Endothelial cell of umbilical vein (primary cell): ENCODE measurements at regions not wholly inside any gene's neighbourhood (a gene's known extent, or its start where the extent isn't known, plus 50 kb on each side); places are given as distances from the start of the nearest gene placed in this dataset.

Experiments
- BruUV-seq: library from RNA; stranded (reverse); fragments of 400-500 nt; replicated peaks from 2 replicates; lab custom pipeline; 2021; lab: Mats Ljungman, UMichigan
- CTCF ChIA-PET: fragments of 300-600, 350-600 bp; sonication (Branson Sonifier 250); formaldehyde crosslinking; loops from one replicate; lab custom pipeline; 2021; ENCODE audit warnings: antibody characterized with exemption, inconsistent platforms; lab: Charles Lee
- POLR2A ChIA-PET: fragments of 300-600, 350-600 bp; sonication (Branson Sonifier 250); formaldehyde crosslinking; loops from one replicate; lab custom pipeline; 2021; ENCODE audit warnings: antibody characterized with exemption, inconsistent platforms; lab: Charles Lee
- DNase-seq: peaks from one replicate; pipeline ENCODE4 v3.0.0-alpha.2; 2011; ENCODE audit warnings: low read depth, low spot score
- FAIRE-seq: peaks from 2 replicates; lab custom pipeline; 2011; peaks lifted over from hg19 to GRCh38; lab: Jason Lieb, UNC
- H2AFZ ChIP-seq: 2 replicates; pipeline ENCODE4 v1.6.0; 2012; ENCODE audit warnings: low read depth, low read length, control low read depth, inconsistent platforms
- H3K27ac ChIP-seq: 2 replicates; pipeline ENCODE4 v1.5.1; 2011; ENCODE audit warnings: low read depth, mild to moderate bottlenecking, control low read depth, low read length, moderate library complexity; ENCODE audit not compliant: insufficient read depth
- H3K27me3 ChIP-seq, 2 experiments: 2 replicates each; pipeline versions ENCODE4 v1.6.0 to v1.6.1; 2011; ENCODE audit warnings: low read length in 2 of 2, mixed read lengths in 1 of 2; ENCODE audit not compliant: control insufficient read depth in 2 of 2, insufficient read depth in 2 of 2
- H3K36me3 ChIP-seq, 2 experiments: 2 replicates in 1 of 2; 3 replicates in 1 of 2; pipeline ENCODE4 v1.5.1; 2011; ENCODE audit warnings: low read length in 2 of 2, mild to moderate bottlenecking in 1 of 2, moderate library complexity in 1 of 2; ENCODE audit not compliant: control insufficient read depth in 2 of 2, insufficient read depth in 2 of 2; ENCODE audit errors: extremely low read depth in 1 of 2
- H3K4me1 ChIP-seq: 3 replicates; pipeline ENCODE4 v1.5.1; 2011; ENCODE audit warnings: mild to moderate bottlenecking, low read length; ENCODE audit not compliant: control insufficient read depth, insufficient read depth; ENCODE audit errors: extremely low read depth
- H3K4me2 ChIP-seq: 2 replicates; pipeline ENCODE4 v1.6.1; 2011; ENCODE audit warnings: low read length, control low read depth, mixed read lengths; ENCODE audit not compliant: insufficient read depth
- H3K4me3 ChIP-seq, 3 experiments: fragments of 200-600 bp in 1 of 3; sonication (generic), shearing (Covaris generic) in 1 of 3; replicated peaks in 1 of 3; 2 replicates each; pipeline ENCODE4 v1.5.1; 2011 to 2016; ENCODE audit warnings: control low read depth in 3 of 3, low read length in 3 of 3, mild to moderate bottlenecking in 2 of 3, inconsistent platforms in 1 of 3, low read depth in 1 of 3, moderate library complexity in 1 of 3; ENCODE audit not compliant: insufficient read depth in 1 of 3
- H3K79me2 ChIP-seq: 2 replicates; pipeline ENCODE4 v1.6.0; 2012; ENCODE audit warnings: low read length, inconsistent platforms; ENCODE audit not compliant: control insufficient read depth, insufficient read depth
- H3K9ac ChIP-seq: replicated peaks from 2 replicates; pipeline ENCODE3; 2011; ENCODE audit warnings: low read length, control low read depth; ENCODE audit not compliant: insufficient read depth; ENCODE audit errors: extremely low read depth
- H3K9me1 ChIP-seq: replicated peaks from 3 replicates; pipeline ENCODE4 v1.6.0; 2011; ENCODE audit warnings: mild to moderate bottlenecking, low read length; ENCODE audit not compliant: control insufficient read depth, insufficient read depth; ENCODE audit errors: extremely low read depth
- H3K9me3 ChIP-seq: replicated peaks from 2 replicates; pipeline ENCODE4 v1.5.1; 2012; ENCODE audit warnings: low read length, inconsistent platforms; ENCODE audit not compliant: control insufficient read depth, insufficient read depth
- H4K20me1 ChIP-seq: replicated peaks from 2 replicates; pipeline ENCODE3; 2011; ENCODE audit warnings: mild to moderate bottlenecking, low read length; ENCODE audit not compliant: control insufficient read depth, insufficient read depth; ENCODE audit errors: extremely low read depth
- CTCF ChIP-seq, 2 donors: IDR thresholded peaks; 1 replicate in 1 of 2; 2 replicates in 1 of 2; pipeline ENCODE4 v1.5.1; 2011; ENCODE audit warnings: low read length in 2 of 2, mild to moderate bottlenecking in 2 of 2, moderate library complexity in 2 of 2, control low read depth in 1 of 2, inconsistent platforms in 1 of 2, low read depth in 1 of 2; ENCODE audit not compliant: insufficient read depth in 1 of 2; ENCODE audit errors: extremely low read depth in 1 of 2
- EZH2 ChIP-seq: IDR thresholded peaks from 2 replicates; pipeline ENCODE4 v1.6.1; 2012; ENCODE audit warnings: borderline replicate concordance, low read depth, mild to moderate bottlenecking, moderate library complexity, low read length, inconsistent platforms; ENCODE audit not compliant: severe bottlenecking
- FOS ChIP-seq: IDR thresholded peaks from 2 replicates; pipeline ENCODE4 v1.6.1; 2011; ENCODE audit warnings: mild to moderate bottlenecking, low read length, moderate library complexity, borderline replicate concordance; ENCODE audit not compliant: insufficient read depth
- GATA2 ChIP-seq: IDR thresholded peaks from 2 replicates; pipeline ENCODE4 v1.7.0; 2011; ENCODE audit warnings: low read depth, mild to moderate bottlenecking, moderate library complexity, mixed read lengths, low read length; ENCODE audit not compliant: insufficient read length, insufficient read depth
- JUN ChIP-seq: IDR thresholded peaks from 2 replicates; pipeline ENCODE4 v1.6.1; 2011; ENCODE audit warnings: borderline replicate concordance, low read depth; ENCODE audit not compliant: insufficient read length, insufficient read depth
- MAX ChIP-seq: IDR thresholded peaks from 2 replicates; pipeline ENCODE4 v1.6.1; 2011; ENCODE audit not compliant: insufficient read depth, insufficient read length
- MYC ChIP-seq: IDR thresholded peaks from one replicate; pipeline ENCODE4 v1.6.1; 2011; ENCODE audit warnings: mild to moderate bottlenecking, low read depth, low read length
- POLR2A ChIP-seq: IDR thresholded peaks from 2 replicates; pipeline ENCODE4 v1.6.1; 2012; ENCODE audit warnings: low read depth, mild to moderate bottlenecking, control low read depth, low read length
- POLR2AphosphoS5 ChIP-seq: IDR thresholded peaks from 2 replicates; pipeline ENCODE4 v1.6.1; 2012; ENCODE audit warnings: low read depth, mild to moderate bottlenecking, control low read depth, low read length, moderate library complexity; ENCODE audit not compliant: insufficient read depth
- dilution Hi-C: fragments of 300-500 bp; cut with MboI; formaldehyde crosslinking; loops from one replicate; pipeline ENCODE4 v1.15.0; 2019; ENCODE audit warnings: low sequenced_read_pairs; ENCODE audit not compliant: extremely low pct_ligation_motif_present
- intact Hi-C: fragments of 100-400 bp; cut with micrococcal nuclease; formaldehyde crosslinking; loops from one replicate; pipeline ENCODE4 v1.10.0; 2022

- Histone ChIP-seq H2AFZ (no peak overlapping the region), H3K4me2 (no peak overlapping the region), H3K36me3 (no peaks in the 10 kb centered on the region), H3K27ac (no peak overlapping the region), H3K4me3 (no peak overlapping the region), H3K9me3 (no peaks in the 10 kb centered on the region), H3K9ac (no peak overlapping the region), H3K79me2 (no peaks in the 10 kb centered on the region), H4K20me1 (no peaks in the 10 kb centered on the region), H3K9me1 (no peaks in the 10 kb centered on the region), H3K27me3 (no peaks in the 10 kb centered on the region), H3K4me1 (peaks cover 6% of the 10 kb centered on the region)
- dilution Hi-C loops (no loop called here), intact Hi-C loops (loop anchor here (10.0 kb wide), 2 partner anchors 347 to 887 kb away; partner anchors contain the start of genes DIS3 and PIBF1)
- DNase-seq (no peak), FAIRE-seq (no peak)
- TF ChIP-seq EZH2 (no peak), POLR2A (no peak), MAX (no peak), GATA2 (no peak), JUN (no peak), POLR2AphosphoS5 (no peak)
- ChIA-PET CTCF (interaction anchor here (0.9 kb wide), 1 partner anchor 9 kb away, joined by 4 read pairs; no protein-coding TSS in a partner anchor), POLR2A (no interaction called here)
- BruUV-seq, result no TSS peak
Observed at GRCh38 chr13:73671732-73672131, 462.5 kb downstream of the KLF12 start.

- H3K79me2 ChIP-seq, result no peaks in the 10 kb centered on the region
- H3K4me3 ChIP-seq, result no peak overlapping the region
- no peaks in the 10 kb centered on the region for H4K20me1 ChIP-seq
- TF ChIP-seq CTCF (IDR thresholded peaks at IDR 0.05; ENCODE audit: extremely low read depth in 1 of 2, insufficient read depth in 1 of 2, low read depth in 1 of 2, low read length in 2 of 2) (no peak), MYC (no peak), GATA2 (no peak), FOS (no peak), MAX (no peak), JUN (no peak), POLR2A (no peak), POLR2AphosphoS5 (no peak), EZH2 (no peak)
- dilution Hi-C loops, result no loop called here
- BruUV-seq, result no TSS peak
- H2AFZ ChIP-seq, result no peak overlapping the region
- H3K4me2 ChIP-seq, result no peak overlapping the region
- FAIRE-seq (no peak), DNase-seq (no peak)
- H3K9me3 ChIP-seq, result no peaks in the 10 kb centered on the region
- no peaks in the 10 kb centered on the region for H3K4me1 ChIP-seq
- H3K9ac ChIP-seq, result no peak overlapping the region
- CTCF ChIA-PET, result no interaction called here
- POLR2A ChIA-PET, result no interaction called here
- peaks cover 0 to 3% of the 10 kb centered on the region in 2 experiments for H3K27me3 ChIP-seq
- intact Hi-C loops, result loop anchor here (10.0 kb wide), 2 partner anchors 346 to 886 kb away; partner anchors contain the start of genes DIS3 and PIBF1
- no peak overlapping the region for H3K27ac ChIP-seq
- H3K36me3 ChIP-seq, result no peaks in the 10 kb centered on the region
- no peaks in the 10 kb centered on the region for H3K9me1 ChIP-seq
Observed at GRCh38 chr13:73671011-73671410, 463.2 kb downstream of the KLF12 start.
